Renal pelvis (tissue), 1 donor: ENCODE measurements at regions not wholly inside any gene's neighbourhood (a gene's known extent, or its start where the extent isn't known, plus 50 kb on each side); places are given as distances from the start of the nearest gene placed in this dataset.
"Not testable (repeated sequence)": the region's sequence is repeated elsewhere in the genome, so short reads cannot be mapped to it uniquely, and the experiment has no call there.

Source experiments
- DNase-seq: peaks from one replicate; pipeline ENCODE4 v3.0.0-alpha.2; 2013

DNA sequence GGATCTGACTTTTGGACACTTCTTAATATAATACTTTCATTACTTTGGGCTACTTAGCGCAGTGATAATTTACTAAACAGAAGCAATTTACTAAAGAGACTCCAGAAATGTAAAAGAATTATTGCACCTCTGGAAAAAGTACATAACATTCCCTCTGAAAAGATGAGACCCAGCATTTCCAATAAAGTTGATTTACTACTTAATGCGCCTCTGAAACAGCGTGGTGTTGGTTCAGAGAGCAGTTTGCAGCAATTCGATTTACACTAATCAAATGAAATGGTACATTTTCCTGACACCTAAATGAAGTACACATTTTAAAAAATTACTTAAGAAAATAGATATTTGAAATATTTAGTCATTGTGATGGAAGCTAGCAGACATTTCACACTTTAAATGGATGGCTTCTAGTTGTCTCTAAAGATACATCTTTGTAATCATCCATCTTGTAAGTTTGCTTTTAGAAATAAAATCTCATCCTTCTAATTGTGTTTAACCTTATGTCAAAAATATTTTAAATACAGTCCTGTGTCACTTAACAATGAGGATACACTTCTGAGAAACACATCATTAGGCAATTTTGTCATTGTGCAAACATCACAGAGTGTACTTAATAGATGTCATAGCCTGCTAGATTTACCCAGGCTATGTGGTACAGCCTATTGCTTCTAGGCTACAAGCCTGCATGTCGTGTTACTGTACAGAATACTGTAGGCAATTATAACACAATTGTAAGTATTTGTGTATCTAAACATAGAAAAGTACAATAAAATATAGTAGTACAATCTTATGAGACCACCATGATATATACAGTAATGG lies 284.6 kb upstream of the UBE2E3 start:
- DNase-seq: no peak

DNA sequence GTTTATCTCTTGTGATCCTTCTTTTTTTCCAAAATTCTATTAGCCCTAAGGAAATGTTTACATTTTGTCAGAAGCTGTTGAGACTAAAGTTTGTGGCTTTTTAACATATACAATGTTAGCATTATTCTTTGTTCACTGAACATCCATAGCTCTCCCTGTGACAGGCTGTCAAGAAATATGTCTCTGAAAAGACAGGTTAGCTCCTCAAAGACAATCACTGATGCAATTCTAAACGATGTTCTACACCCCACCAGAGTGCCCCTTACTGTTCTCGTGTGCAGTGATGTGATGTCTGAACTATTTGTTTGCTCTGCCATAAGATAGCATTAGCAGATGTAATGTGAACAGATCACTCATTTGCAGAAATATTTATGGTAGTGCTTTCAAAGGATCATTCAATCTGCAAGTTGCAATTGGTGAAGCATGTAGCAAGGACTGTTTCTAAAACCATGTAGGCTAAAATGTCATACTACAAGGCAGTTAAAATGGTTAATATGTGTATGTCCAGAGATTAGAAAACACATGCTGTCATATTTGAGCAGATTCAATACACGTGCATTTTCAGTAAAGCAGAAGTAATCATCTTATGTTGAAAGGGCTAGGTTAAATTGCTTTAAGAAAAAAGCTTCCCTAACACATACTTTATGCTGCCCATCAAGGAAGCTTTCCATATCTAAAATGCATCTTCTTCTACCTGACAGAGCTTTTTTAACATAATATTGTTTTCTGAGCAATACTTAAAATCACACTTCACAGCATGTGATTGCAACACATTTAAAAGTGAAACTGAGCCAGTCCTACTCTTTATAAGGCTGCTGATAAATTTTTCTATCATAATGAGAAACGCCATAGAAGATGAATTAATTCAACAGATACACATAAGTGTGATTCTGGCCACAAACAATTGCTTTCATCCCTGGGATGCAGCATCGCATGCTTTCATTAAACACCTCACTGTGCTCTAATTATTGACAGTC lies 285.7 kb upstream of the UBE2E3 start:
- no peak for DNase-seq

DNA sequence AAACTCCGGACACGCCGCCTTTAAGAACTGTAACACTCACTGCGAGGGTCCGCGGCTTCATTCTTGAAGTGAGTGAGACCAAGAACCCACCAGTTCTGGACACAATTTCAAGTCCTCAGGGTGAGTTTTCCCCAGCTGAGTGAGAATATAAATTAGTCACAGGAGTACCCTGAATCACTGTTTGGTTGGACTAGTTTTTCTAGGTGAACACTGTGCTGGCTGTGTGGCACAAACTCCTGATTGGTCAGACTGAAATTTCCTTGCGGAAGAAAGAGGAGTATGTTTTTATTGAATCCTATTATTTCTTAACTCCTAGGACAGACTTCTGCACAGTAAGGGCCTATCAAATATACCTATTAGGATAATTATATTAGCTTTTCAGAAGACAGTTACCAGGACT lies 288.1 kb upstream of the UBE2E3 start:
- no peak for DNase-seq

DNA sequence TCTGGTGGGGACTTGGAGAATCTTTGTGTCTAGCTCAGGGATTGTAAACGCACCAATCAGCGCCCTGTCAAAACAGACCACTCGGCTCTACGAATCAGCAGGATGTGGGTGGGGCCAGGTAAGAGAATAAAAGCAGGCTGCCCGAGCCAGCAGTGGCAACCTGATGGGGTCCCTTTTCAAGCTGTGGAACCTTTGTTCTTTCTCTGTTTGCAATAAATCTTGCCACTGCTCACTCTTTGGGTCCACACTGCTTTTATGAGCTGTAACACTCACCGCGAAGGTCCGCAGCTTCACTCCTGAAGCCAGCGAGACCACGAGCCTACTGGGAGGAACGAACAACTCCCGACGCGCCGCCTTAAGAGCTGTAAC lies 288.6 kb upstream of the UBE2E3 start:
- DNase-seq: not testable (repeated sequence)

DNA sequence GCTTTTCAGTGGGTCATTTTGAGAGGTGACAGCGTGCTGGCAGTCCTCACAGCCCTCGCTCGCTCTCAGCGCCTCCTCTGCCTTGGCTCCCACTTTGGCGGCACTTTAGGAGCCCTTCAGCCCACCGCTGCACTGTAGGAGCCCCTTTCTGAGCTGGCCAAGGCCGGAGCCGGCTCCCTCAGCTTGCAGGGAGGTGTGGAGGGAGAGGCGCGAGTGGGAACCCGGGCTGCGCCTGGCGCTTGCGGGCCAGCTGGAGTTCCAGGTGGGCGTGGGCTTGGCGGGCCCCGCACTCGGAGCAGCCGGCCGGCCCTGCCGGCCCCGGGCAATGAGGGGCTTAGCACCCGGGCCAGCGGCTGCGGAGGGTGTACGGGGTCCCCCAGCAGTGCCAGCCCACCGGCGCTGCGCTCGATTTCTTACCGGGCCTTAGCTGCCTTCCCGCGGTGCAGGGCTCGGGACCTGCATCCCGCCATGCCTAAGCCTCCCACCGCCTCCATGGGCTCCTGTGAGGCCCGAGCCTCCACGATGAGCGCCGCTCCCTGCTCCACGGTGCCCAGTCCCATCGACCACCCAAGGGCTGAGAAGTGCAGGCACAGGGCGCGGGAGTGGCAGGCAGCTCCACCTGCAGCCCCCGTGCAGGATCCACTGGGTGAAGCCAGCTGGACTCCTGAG lies 289.1 kb upstream of the UBE2E3 start:
- DNase-seq: not testable (repeated sequence)

DNA sequence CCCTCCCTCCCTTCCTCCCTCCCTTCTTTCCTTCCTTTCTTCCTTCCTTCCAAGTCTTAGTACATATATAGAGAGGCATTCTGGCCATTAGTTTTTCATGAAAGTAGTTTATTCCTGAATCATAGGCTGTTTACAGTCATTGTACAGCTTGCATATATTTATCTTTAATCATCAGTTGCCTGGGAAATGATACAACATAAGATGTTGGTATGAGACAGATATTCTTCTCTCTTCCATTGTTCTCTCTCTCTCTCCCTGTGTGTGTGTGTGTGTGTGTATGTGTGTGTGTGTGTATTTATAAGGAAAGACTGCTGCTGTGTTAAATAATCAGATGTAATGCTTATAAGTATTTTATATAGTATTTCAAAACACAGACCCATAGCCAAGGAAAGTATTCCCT lies 289.8 kb upstream of the UBE2E3 start:
- no peak for DNase-seq

DNA sequence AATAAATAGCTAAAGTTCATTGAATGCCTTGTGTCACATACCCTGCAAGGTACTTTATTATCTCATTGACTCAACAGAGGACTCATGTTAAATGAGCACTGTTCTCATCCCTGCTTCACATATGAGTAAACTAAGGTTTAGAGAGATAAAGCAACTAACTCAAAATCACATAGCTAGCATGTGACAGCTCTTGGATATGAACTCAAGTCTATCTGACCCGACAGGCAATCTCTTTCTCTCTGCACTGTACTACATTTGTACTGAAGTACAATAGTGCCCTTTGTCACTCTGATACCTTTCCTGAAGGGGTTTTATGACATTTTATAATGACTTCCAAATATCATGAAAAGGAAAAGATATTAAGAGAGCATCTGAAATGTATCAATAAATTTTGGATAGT lies 297.5 kb upstream of the UBE2E3 start:
- DNase-seq: no peak

DNA sequence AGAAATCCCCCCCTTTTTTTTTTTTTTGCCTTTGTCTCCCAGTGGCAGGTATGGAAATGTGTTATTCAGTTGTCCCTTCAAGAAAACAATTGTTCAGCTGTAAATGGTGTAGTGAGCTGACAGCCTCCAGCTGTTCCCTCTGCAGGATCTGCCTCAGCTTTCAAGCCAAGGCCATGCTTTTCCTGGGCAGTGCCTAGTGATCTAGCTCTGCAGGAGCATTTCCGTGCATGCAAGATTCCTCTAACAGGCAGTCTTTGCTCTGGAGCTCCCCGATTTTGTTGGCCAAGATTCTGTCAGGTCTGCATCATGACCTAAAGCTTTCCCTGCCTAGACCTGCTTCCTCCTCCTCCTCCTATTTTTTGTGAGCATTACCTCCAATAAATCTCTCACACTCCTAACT lies 300.7 kb upstream of the UBE2E3 start:
- no peak for DNase-seq

DNA sequence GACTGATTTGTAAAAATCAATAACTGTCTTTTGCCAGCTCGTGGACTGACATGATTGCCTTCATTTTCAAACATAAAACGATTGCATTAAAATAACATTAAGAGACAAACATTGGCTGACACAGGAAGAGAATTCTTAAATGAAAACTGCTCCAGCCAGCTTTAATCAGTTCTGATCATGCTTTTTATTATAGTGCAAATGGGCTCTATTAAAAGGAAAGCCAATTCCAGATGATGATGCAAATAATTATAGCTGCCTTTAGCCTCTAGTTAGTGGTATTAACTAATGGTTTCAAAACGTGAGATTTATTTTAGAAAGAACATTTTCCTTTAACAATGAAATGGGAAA lies 301.8 kb upstream of the UBE2E3 start:
- DNase-seq: no peak

DNA sequence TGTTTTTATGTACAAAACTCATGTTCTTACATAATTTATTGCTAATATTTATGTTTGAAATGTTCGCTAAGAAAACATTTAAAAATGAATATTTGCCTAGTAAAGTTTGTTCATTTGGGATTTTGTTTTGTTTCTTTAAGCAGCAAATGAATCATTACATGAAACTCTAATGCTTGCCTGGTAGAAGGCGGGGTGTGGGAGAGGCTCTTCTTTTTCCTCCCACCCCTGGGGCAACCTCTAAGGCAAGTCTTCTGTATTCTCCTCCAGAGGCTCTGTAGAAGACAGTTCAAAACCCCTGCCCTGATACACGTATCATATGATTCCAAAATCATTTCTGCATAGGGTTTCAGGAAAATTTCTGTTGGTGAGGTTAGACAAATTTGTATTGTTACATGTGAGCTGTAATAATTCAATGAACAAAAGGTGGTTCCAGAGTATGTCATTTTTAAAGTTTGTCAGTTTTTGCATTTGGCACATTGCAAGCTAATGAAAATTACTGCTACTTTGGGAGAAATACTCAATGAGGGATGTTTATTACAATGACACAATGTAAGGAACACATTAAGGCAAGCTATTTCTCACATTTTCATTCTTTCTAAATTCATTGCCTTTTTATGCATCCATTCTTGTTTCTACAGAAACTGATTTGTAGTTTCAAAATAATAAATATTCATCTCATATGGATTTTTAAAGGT lies 302.3 kb upstream of the UBE2E3 start:
- DNase-seq: no peak

DNA sequence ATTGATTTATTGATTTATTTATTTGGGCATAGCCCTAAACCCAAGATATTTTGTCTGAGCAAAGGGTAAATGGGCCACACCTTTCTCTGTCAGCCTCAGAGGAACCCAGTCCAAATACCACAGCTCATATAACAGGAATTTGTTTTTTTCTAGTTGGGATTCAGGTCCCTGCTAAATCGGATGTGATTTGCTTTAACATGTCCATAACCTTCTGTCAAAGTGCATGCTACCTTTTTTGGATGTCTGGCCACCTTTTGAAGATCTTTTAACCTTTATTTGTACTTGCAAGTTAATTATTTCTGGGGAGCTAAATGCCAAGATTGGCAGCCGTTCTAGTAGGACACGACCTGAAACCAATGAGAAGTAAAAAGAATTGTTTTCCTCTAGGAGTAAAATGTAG lies 303.2 kb upstream of the UBE2E3 start:
- no peak for DNase-seq

DNA sequence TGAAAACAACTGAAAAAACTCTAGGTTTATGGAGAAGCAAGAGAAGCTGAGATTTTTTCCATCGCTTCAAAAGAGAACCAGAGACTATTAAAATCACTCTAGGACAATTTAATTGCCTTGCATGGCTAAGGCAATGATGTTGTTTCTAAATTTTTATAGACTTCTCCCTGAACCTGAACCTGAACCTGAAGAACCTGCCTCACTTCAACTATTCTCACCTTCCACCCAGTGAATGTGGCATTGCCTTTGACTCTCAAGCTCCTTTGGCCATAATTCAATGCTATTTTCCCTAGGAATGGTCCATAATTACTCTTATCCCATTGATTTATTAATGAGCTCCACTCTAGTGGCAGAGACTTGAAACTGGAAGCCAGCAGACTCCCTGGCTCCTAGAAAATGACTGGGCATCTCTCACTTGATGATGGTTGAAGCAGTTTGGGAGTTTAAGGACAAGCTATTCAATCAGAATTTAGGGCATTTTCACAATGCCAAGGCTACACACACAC lies 303.8 kb upstream of the UBE2E3 start:
- DNase-seq: peak; percentile 43

DNA sequence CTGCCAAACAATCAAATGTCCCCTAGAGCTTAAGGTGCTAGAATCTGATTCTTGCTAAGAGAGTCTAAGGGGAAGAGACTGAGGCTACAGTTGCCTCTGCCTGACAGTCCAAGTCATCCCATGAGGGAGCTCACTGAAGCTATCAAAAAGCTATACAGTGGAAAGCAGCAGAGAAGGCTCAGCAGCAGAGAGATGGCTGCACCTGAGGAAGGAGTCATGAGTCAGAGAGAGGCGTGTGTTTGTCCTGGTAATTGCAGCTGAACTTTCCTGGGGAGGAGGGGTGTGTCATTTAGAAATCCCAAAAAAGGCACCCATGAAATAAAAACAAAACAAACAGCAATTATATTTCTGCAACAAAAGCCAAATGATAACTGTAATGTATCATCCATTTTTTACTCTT lies 305.2 kb upstream of the UBE2E3 start:
- DNase-seq: no peak

DNA sequence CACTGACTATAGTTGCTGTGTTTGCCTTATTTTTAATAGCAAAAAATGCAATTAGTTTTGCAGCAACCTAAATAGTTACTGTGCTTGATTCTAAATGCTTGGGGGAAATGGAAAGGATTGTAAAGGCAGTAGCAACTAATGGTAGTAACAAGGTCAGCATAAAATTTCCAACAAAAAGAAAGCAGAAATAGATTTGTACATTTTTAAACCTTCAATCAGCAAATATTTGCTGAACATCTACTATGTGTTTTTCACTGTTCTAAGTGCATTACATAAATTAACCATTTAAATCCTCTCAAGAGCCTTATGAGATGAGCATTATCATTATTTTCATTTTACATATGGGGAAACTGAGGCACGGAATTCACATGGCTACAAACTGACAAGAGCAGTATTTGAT lies 308.0 kb upstream of the UBE2E3 start:
- DNase-seq: no peak

DNA sequence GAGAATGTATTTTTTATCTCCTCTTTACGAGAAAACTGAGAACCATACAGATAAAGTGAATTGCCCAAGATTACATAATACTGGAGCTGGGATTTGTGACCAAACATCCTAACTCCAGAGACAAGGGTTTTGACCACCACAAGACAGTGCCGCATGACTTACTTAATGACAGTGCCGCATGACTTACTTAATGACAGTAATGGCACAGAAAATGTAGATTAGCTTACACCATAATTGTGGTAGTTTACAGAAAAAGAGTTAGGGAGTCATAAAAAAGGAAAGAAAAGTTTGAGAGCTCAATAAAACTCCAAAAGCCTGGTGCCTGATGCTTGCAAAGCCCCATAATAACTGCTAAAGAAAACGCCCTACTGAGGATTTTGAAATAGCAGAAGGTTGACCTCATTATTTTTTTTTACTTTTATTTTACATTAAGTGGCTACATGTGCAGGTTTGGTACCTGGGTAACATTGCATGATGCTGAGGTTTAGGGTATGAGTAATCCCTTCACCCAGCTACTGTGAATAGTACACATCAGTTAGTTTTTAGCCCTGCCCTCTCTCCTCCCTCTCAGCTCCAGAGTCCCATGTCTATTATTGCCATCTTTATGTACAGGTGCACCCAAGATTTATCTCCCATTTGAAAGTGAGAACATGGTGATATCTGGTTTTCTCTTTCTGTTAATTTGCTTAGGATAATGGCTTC lies 310.0 kb upstream of the UBE2E3 start:
- no peak for DNase-seq

DNA sequence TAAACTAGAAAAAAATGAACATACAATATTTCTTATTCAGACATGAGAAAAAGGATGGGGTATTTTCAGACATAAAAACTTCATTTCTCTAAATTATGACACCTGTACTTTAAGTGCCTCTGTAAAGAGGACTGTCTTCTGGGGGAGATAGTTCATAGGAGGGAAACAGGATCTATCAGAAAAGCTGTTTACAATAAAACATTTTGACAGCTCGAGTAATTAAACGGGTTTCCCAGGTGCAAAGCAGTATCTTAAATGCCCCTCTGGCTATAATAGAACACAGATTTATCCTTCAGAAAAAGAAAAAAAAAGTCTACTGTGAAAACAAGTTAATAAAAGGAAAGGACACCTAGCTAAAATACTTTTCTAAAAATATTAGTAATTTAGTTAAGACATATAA lies 311.4 kb upstream of the UBE2E3 start:
- no peak for DNase-seq

DNA sequence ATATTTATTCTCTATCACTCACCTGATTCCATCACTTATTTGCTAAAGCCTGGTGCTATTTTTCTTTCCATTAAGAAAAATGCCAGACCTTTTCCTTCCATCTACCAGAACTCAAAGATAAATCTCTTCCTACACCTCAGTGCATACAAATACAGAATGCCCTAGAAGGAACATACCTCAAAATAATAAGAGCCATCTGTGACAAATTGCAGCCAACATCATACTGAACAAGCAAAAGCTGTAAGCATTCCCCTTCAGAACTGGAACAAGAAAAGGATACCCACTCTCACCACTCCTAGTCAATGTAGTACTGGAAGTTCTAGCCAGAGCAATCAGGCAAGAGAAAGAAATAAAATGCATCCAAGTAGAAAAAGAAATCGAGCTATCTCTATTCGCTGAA lies 315.9 kb upstream of the UBE2E3 start:
- no peak for DNase-seq

DNA sequence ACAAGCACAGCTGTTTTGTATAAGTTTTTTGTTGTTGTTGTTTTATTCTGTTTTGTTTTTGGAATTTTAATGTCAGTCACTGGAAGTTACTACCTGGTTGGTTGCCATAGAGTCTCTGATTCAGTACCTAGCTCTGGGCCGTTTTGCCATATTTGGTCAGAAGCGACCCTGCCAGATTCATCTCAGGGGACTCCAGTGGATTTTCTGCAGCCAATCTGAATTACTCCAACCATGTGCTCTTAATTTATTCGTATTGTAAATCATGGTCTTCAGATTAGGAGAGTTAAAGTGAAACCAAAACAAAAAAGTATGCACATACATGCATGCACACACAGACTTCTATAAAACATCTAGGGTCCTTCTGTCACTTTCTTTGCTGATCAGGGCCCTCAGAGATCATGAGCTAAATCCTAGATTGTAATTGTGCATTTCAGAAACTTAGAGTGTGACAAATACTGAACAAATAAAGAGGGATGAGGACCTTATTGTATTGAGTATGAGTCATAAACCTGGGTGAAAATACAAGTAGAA lies 317.4 kb upstream of the UBE2E3 start:
- no peak for DNase-seq

DNA sequence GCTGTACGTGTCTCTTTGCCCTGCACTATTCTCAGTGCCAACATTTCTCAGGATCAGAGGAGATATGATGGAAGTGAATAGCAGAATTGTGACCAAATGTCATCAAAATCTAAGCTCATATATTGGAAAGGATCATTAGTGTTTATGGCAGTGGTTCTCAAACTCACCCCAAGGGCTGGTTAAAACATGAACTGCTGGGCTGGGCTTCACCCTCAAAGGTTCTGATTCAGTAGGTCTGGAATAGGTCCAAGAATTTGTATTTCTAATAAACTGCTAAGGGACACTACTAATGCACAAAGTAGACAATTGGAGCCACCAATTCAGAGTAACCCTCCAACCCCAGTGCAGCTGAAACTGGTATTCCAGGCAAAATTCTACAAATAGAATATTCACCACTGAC lies 317.9 kb upstream of the UBE2E3 start:
- no peak for DNase-seq

DNA sequence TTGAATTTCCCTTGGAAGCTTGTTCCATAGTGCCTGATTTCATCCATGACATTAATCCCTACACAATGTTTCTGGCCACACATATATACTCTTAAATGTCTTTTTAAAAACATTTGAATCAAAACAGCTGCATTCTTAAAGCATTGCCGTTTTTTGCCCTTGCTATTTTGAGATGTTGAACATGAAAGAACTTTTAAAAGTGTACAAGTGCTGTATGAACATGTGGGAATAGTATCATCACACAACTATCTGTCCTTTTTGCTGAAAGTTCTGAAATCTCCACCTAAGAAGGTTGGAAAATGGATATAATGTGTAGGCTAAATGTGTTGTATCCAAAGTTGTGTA lies 318.7 kb upstream of the UBE2E3 start:
- DNase-seq: no peak
